ENCODE measurements at regions not wholly inside any gene's neighbourhood (a gene's known extent, or its start where the extent isn't known, plus 50 kb on each side); places are given as distances from the start of the nearest gene placed in this dataset.

- peak; percentile 59 for DNase-seq
These were observed 330.9 kb downstream of the S1PR1 start for GRCh38 chr1:101567582-101568189.

- DNase-seq = no peak
These were observed 350.9 kb downstream of the S1PR1 start for GRCh38 chr1:101587741-101588140.

- no peak for DNase-seq
These were observed 351.9 kb downstream of the S1PR1 start for GRCh38 chr1:101588677-101589076.

GRCh38 chr1:101592845-101593244 is 356.0 kb downstream of the S1PR1 start:
- DNase-seq = no peak

- no peak for DNase-seq
These were observed 359.1 kb downstream of the S1PR1 start for GRCh38 chr1:101595881-101596374.

GRCh38 chr1:101600615-101601014 is 363.8 kb downstream of the S1PR1 start:
- peak; percentile 38 for DNase-seq

- no peak for DNase-seq
These were observed 366.9 kb downstream of the S1PR1 start for GRCh38 chr1:101603726-101604125.

- no peak for DNase-seq
These were observed 369.1 kb downstream of the S1PR1 start for GRCh38 chr1:101605878-101606277.

- no peak for DNase-seq
These were observed 376.7 kb downstream of the S1PR1 start for GRCh38 chr1:101613546-101613945.

- DNase-seq = no peak
These were observed 377.8 kb downstream of the OLFM3 start for GRCh38 chr1:101618900-101619299.

- no peak for DNase-seq
These were observed 364.0 kb downstream of the OLFM3 start for GRCh38 chr1:101632548-101633272.

GRCh38 chr1:101645810-101646209 is 350.9 kb downstream of the OLFM3 start:
- DNase-seq = no peak

GRCh38 chr1:101652484-101652883 is 344.2 kb downstream of the OLFM3 start:
- no peak for DNase-seq

GRCh38 chr1:101653482-101653946 is 343.2 kb downstream of the OLFM3 start:
- DNase-seq = peak; percentile 22

GRCh38 chr1:101664726-101665125 is 332.0 kb downstream of the OLFM3 start:
- no peak for DNase-seq

- no peak for DNase-seq
These were observed 329.0 kb downstream of the OLFM3 start for GRCh38 chr1:101667761-101668160.

- DNase-seq = no peak
These were observed 313.6 kb downstream of the OLFM3 start for GRCh38 chr1:101683136-101683535.

- no peak for DNase-seq
These were observed 313.2 kb downstream of the OLFM3 start for GRCh38 chr1:101683561-101683960.

- no peak for DNase-seq
These were observed 299.7 kb downstream of the OLFM3 start for GRCh38 chr1:101697072-101697471.

GRCh38 chr1:101698681-101699080 is 298.0 kb downstream of the OLFM3 start:
- DNase-seq = no peak

GRCh38 chr1:101704895-101705294 is 291.8 kb downstream of the OLFM3 start:
- DNase-seq = no peak

GRCh38 chr1:101706366-101706765 is 290.4 kb downstream of the OLFM3 start:
- DNase-seq = no peak

GRCh38 chr1:101709721-101710120 is 287.0 kb downstream of the OLFM3 start:
- no peak for DNase-seq

- DNase-seq = no peak
These were observed 283.0 kb downstream of the OLFM3 start for GRCh38 chr1:101713760-101714159.

All from NCI-H82 (cell line).